ENCODE measurements at regions not wholly inside any gene's neighbourhood (a gene's known extent, or its start where the extent isn't known, plus 50 kb on each side); places are given as distances from the start of the nearest gene placed in this dataset.

- H3K4me2 ChIP-seq (ENCODE audit: low read length), result no peak overlapping the region
- H3K27me3 ChIP-seq (ENCODE audit: insufficient read depth, low read length), result no peaks in the 10 kb centered on the region
- no TSS peak for BruUV-seq (replicated peaks)
- CTCF ChIA-PET, result no interaction called here
- H3K9ac ChIP-seq (ENCODE audit: low read length), result no peak overlapping the region
- no peak overlapping the region for H3K27ac ChIP-seq (ENCODE audit: low read depth, low read length)
- H2AFZ ChIP-seq (ENCODE audit: low read depth, low read length, poor library complexity, severe bottlenecking), result no peak overlapping the region
- ATAC-seq, result no peak
- POLR2A ChIA-PET, result no interaction called here
- H4K20me1 ChIP-seq (ENCODE audit: insufficient read depth), result no peaks in the 10 kb centered on the region
- intact Hi-C loops (cut with micrococcal nuclease), result no loop called here
- DNase-seq (ENCODE audit: low read depth, low spot score), result no peak
- no peaks in the 10 kb centered on the region for H3K4me1 ChIP-seq (ENCODE audit: control insufficient read depth in 1 of 2, insufficient read depth in 2 of 2, low read length in 2 of 2)
- no peaks in the 10 kb centered on the region for H3K9me2 ChIP-seq (ENCODE audit: insufficient read depth)
- H3K4me3 ChIP-seq (replicated peaks in 1 of 2; ENCODE audit: low read depth in 1 of 2, low read length in 2 of 2), result no peak overlapping the region
- TF ChIP-seq FOSL1 (IDR thresholded peaks at IDR 0.05; ENCODE audit: low read depth), result no peak
- TF ChIP-seq ELF1 (IDR thresholded peaks at IDR 0.05; ENCODE audit: borderline replicate concordance, low read depth), result no peak
- TF ChIP-seq EGR1 (IDR thresholded peaks at IDR 0.05; ENCODE audit: low read depth), result no peak
- TF ChIP-seq ZNF274 (IDR thresholded peaks at IDR 0.05; ENCODE audit: low read depth, low read length), result no peak
- no peak for TF ChIP-seq TCF7L2 (IDR thresholded peaks at IDR 0.05; ENCODE audit: borderline replicate concordance, extremely low read depth, insufficient read depth, insufficient read length)
- no peak for TF ChIP-seq JUND (IDR thresholded peaks at IDR 0.05)
- no peak for TF ChIP-seq POLR2A (IDR thresholded peaks at IDR 0.05; ENCODE audit: borderline replicate concordance, extremely low read depth, insufficient read depth, insufficient read length)
- no peak for TF ChIP-seq CBX3 (IDR thresholded peaks at IDR 0.05; ENCODE audit: low read depth)
- TF ChIP-seq SRF (IDR thresholded peaks at IDR 0.05; ENCODE audit: low read depth), result no peak
- no peak for TF ChIP-seq EZH2 (IDR thresholded peaks at IDR 0.05)
- TF ChIP-seq RAD21 (IDR thresholded peaks at IDR 0.05; ENCODE audit: low read depth), result no peak
- no peak for TF ChIP-seq YY1 (IDR thresholded peaks at IDR 0.05; ENCODE audit: extremely low read depth, insufficient replicate concordance, low read depth, low read length)
- no peaks in the 10 kb centered on the region for H3K36me3 ChIP-seq (ENCODE audit: control insufficient read depth in 1 of 2, insufficient read depth in 2 of 2, low read length in 2 of 2)
- no peaks in the 10 kb centered on the region for H3K79me2 ChIP-seq (ENCODE audit: insufficient read depth, low read length)
- RAD21 ChIA-PET (ENCODE audit: low non-redundant PET in 1 of 2, low total read pairs in 2 of 2, uncharacterized antibody in 2 of 2, unreplicated experiment in 2 of 2), result no interaction called here
- peaks cover 5 to 26% of the 10 kb centered on the region in 2 experiments; a peak in 2 of 4 replicates for H3K9me3 ChIP-seq (ENCODE audit: control insufficient read depth in 1 of 2, insufficient read depth in 1 of 2, low read depth in 1 of 2, low read length in 2 of 2)
Observed at GRCh38 chr15:46930426-46930825, 786.9 kb upstream of the SEMA6D start.

- no peak overlapping the region for H3K4me3 ChIP-seq (replicated peaks in 1 of 2; ENCODE audit: low read depth in 1 of 2, low read length in 2 of 2)
- no peak for DNase-seq (ENCODE audit: low read depth, low spot score)
- H3K27ac ChIP-seq (ENCODE audit: low read depth, low read length), result no peak overlapping the region
- CTCF ChIA-PET, result no interaction called here
- no peak for ATAC-seq
- no peak overlapping the region for H2AFZ ChIP-seq (ENCODE audit: low read depth, low read length, poor library complexity, severe bottlenecking)
- RAD21 ChIA-PET (ENCODE audit: low non-redundant PET in 1 of 2, low total read pairs in 2 of 2, uncharacterized antibody in 2 of 2, unreplicated experiment in 2 of 2), result no interaction called here
- no peaks in the 10 kb centered on the region for H3K9me2 ChIP-seq (ENCODE audit: insufficient read depth)
- H3K27me3 ChIP-seq (ENCODE audit: insufficient read depth, low read length), result no peaks in the 10 kb centered on the region
- intact Hi-C loops (cut with micrococcal nuclease), result no loop called here
- no peaks in the 10 kb centered on the region for H4K20me1 ChIP-seq (ENCODE audit: insufficient read depth)
- peaks cover 10 to 38% of the 10 kb centered on the region in 2 experiments; a peak in 2 of 4 replicates for H3K9me3 ChIP-seq (ENCODE audit: control insufficient read depth in 1 of 2, insufficient read depth in 1 of 2, low read depth in 1 of 2, low read length in 2 of 2)
- H3K4me2 ChIP-seq (ENCODE audit: low read length), result no peak overlapping the region
- no peaks in the 10 kb centered on the region; a peak in 1 of 4 replicates for H3K36me3 ChIP-seq (ENCODE audit: control insufficient read depth in 1 of 2, insufficient read depth in 2 of 2, low read length in 2 of 2)
- H3K9ac ChIP-seq (ENCODE audit: low read length), result no peak overlapping the region
- POLR2A ChIA-PET, result no interaction called here
- no TSS peak for BruUV-seq (replicated peaks)
- H3K4me1 ChIP-seq (ENCODE audit: control insufficient read depth in 1 of 2, insufficient read depth in 2 of 2, low read length in 2 of 2), result no peaks in the 10 kb centered on the region
- no peaks in the 10 kb centered on the region for H3K79me2 ChIP-seq (ENCODE audit: insufficient read depth, low read length)
- TF ChIP-seq ELF1 (IDR thresholded peaks at IDR 0.05; ENCODE audit: borderline replicate concordance, low read depth) (no peak), ZBTB33 (IDR thresholded peaks at IDR 0.05; ENCODE audit: extremely low read depth, insufficient replicate concordance, low read length) (no peak)
Observed at GRCh38 chr15:46933332-46933731, 784.0 kb upstream of the SEMA6D start.

Measured in HCT116 (cell line).